IMR-90 (cell line): ENCODE measurements at regions not wholly inside any gene's neighbourhood (a gene's known extent, or its start where the extent isn't known, plus 50 kb on each side); places are given as distances from the start of the nearest gene placed in this dataset.

Source experiments
- ATAC-seq: fragments of 200-7000 bp; cut with Tn5 transposase; 2 replicates; pipeline ENCODE4 v1.9.1; 2020; ENCODE audit warnings: low read depth, mild to moderate bottlenecking, moderate library complexity
- BruUV-seq: library from RNA; stranded (reverse); fragments of 400-500 nt; replicated peaks from 2 replicates; lab custom pipeline; 2021; lab: Mats Ljungman, UMichigan
- CTCF ChIA-PET: fragments of 300-600 bp; formaldehyde crosslinking; extraction: SDS; loops from one replicate; lab custom pipeline; 2021; ENCODE audit warnings: antibody characterized with exemption; lab: Yijun Ruan, JAX
- POLR2A ChIA-PET: fragments of 300-600 bp; sonication (Branson Sonifier 250); formaldehyde crosslinking; loops from one replicate; lab custom pipeline; 2022; ENCODE audit warnings: antibody characterized with exemption; ENCODE audit not compliant: unreplicated experiment; lab: Charles Lee
- DNase-seq: peaks from one replicate; pipeline ENCODE4 v3.0.0; 2013
- H2AFZ ChIP-seq: replicated peaks from 2 replicates; pipeline ENCODE3; 2013; ENCODE audit warnings: low read length, mild to moderate bottlenecking; ENCODE audit not compliant: poor library complexity
- H2AK5ac ChIP-seq: 2 replicates; pipeline ENCODE4 v1.6.1; 2013; ENCODE audit warnings: low read depth, low read length, inconsistent platforms
- H2AK9ac ChIP-seq: replicated peaks from 2 replicates; pipeline ENCODE3; 2013; ENCODE audit warnings: mild to moderate bottlenecking, low read depth, low read length, moderate library complexity; ENCODE audit not compliant: poor library complexity
- H2BK120ac ChIP-seq: 2 replicates; pipeline ENCODE4 v1.6.1; 2013; ENCODE audit warnings: low read depth, low read length, inconsistent platforms
- H2BK15ac ChIP-seq: 3 replicates; pipeline ENCODE4 v1.6.1; 2013; ENCODE audit warnings: low read depth, low read length, inconsistent platforms
- H2BK20ac ChIP-seq: 2 replicates; pipeline ENCODE4 v1.6.1; 2013; ENCODE audit warnings: low read depth, mild to moderate bottlenecking, inconsistent platforms, low read length, moderate library complexity
- H2BK5ac ChIP-seq: 2 replicates; pipeline ENCODE4 v1.6.1; 2013; ENCODE audit warnings: mild to moderate bottlenecking, low read depth, low read length, inconsistent platforms; ENCODE audit not compliant: poor library complexity, severe bottlenecking
- H3K14ac ChIP-seq: replicated peaks from 2 replicates; pipeline ENCODE4 v1.6.1; 2013; ENCODE audit warnings: low read depth, low read length, inconsistent platforms
- H3K18ac ChIP-seq: 2 replicates; pipeline ENCODE4 v1.6.1; 2013; ENCODE audit warnings: low read depth, low read length, control low read depth
- H3K23ac ChIP-seq: 2 replicates; pipeline ENCODE4 v1.6.1; 2013; ENCODE audit warnings: low read depth, low read length, inconsistent platforms
- H3K27ac ChIP-seq: 2 replicates; pipeline ENCODE4 v1.5.1; 2013; ENCODE audit warnings: mild to moderate bottlenecking, control low read depth, low read length; ENCODE audit not compliant: insufficient read depth
- H3K27me3 ChIP-seq: 2 replicates; pipeline ENCODE4 v1.6.1; 2013; ENCODE audit warnings: low read length; ENCODE audit not compliant: control insufficient read depth, insufficient read depth
- H3K36me3 ChIP-seq: 2 replicates; pipeline ENCODE4 v1.6.1; 2013; ENCODE audit warnings: low read length, mixed read lengths; ENCODE audit not compliant: control insufficient read depth, insufficient read depth
- H3K4ac ChIP-seq: 2 replicates; pipeline ENCODE4 v1.6.1; 2013; ENCODE audit warnings: low read depth, low read length, inconsistent platforms
- H3K4me1 ChIP-seq: 2 replicates; pipeline ENCODE4 v1.6.1; 2013; ENCODE audit warnings: low read length, mixed read lengths; ENCODE audit not compliant: control insufficient read depth, insufficient read depth
- H3K4me2 ChIP-seq: 2 replicates; pipeline ENCODE4 v1.6.1; 2013; ENCODE audit warnings: low read depth, mild to moderate bottlenecking, control low read depth, low read length, moderate library complexity
- H3K4me3 ChIP-seq: 2 replicates; pipeline ENCODE4 v1.5.1; 2013; ENCODE audit warnings: low read depth, mild to moderate bottlenecking, control low read depth, low read length, moderate library complexity; ENCODE audit not compliant: insufficient read depth
- H3K56ac ChIP-seq: 2 replicates; pipeline ENCODE4 v1.6.1; 2013; ENCODE audit warnings: low read length, inconsistent platforms; ENCODE audit not compliant: insufficient read depth; ENCODE audit errors: extremely low read depth
- H3K79me1 ChIP-seq, 2 experiments: 2 replicates each; pipeline ENCODE4 v1.6.1; 2013; ENCODE audit warnings: low read length in 2 of 2, inconsistent platforms in 1 of 2, low read depth in 1 of 2
- H3K9ac ChIP-seq: 2 replicates; pipeline ENCODE4 v1.6.1; 2013; ENCODE audit warnings: low read depth, low read length, control low read depth
- H3K9me1 ChIP-seq: 2 replicates; pipeline ENCODE4 v1.6.1; 2013; ENCODE audit warnings: low read length, inconsistent platforms; ENCODE audit not compliant: insufficient read depth
- H3K9me3 ChIP-seq: 2 replicates; pipeline ENCODE4 v1.6.1; 2013; ENCODE audit warnings: low read length; ENCODE audit not compliant: control insufficient read depth, insufficient read depth
- H4K20me1 ChIP-seq: 2 replicates; pipeline ENCODE4 v1.6.1; 2013; ENCODE audit warnings: low read length, inconsistent platforms; ENCODE audit not compliant: insufficient read depth
- H4K5ac ChIP-seq: 2 replicates; pipeline ENCODE4 v1.6.1; 2013; ENCODE audit warnings: mild to moderate bottlenecking, low read depth, low read length, control low read depth
- H4K8ac ChIP-seq, 2 experiments: 2 replicates each; pipeline ENCODE4 v1.6.1; 2013; ENCODE audit warnings: low read depth in 2 of 2, low read length in 2 of 2, control low read depth in 1 of 2, inconsistent platforms in 1 of 2
- H4K91ac ChIP-seq: 2 replicates; pipeline ENCODE4 v1.6.1; 2013; ENCODE audit warnings: low read depth, low read length, inconsistent platforms; ENCODE audit not compliant: insufficient read depth
- BHLHE40 ChIP-seq: fragments of 150-350 bp; IDR thresholded peaks from 2 replicates; pipeline ENCODE4 v1.6.1; 2016; ENCODE audit warnings: mild to moderate bottlenecking, low read depth, low read length
- CEBPB ChIP-seq: IDR thresholded peaks from 2 replicates; pipeline ENCODE4 v1.6.1; 2012; ENCODE audit warnings: low read depth, low read length, improper control_type of control experiment
- CHD1 ChIP-seq: IDR thresholded peaks from 2 replicates; pipeline ENCODE4 v1.6.1; 2012; ENCODE audit warnings: low read depth, low read length, improper control_type of control experiment
- SMC3 ChIP-seq: fragments of 150-350 bp; IDR thresholded peaks from 2 replicates; pipeline ENCODE4 v1.6.1; 2016; ENCODE audit warnings: low read depth, mild to moderate bottlenecking, antibody characterized with exemption, low read length, moderate library complexity
- WGBS, 2 experiments: methylation state at CpG; one replicate each; pipeline versions ENCODE4 v1.1.5 to v1.1.7; 2013; ENCODE audit warnings: missing lambda C conversion rate in 2 of 2; ENCODE audit not compliant: insufficient read length in 1 of 2; ENCODE audit errors: extremely low coverage in 2 of 2; 5-methylcytosine and 5-hydroxymethylcytosine counted together
- dilution Hi-C: fragments of 300-500 bp; cut with HindIII; formaldehyde crosslinking; loops from one replicate; pipeline ENCODE4 v1.14.3; 2018; ENCODE audit warnings: low sequenced_read_pairs; ENCODE audit not compliant: unreplicated experiment
- in situ Hi-C: fragments of 300-500 bp; cut with MboI; formaldehyde crosslinking; loops from 3 replicates; pipeline ENCODE4 v1.14.3; 2019; ENCODE audit warnings: low sequenced_read_pairs, inconsistent platforms, mixed read lengths
- intact Hi-C: fragments of 100-400 bp; cut with micrococcal nuclease; formaldehyde crosslinking; loops from 2 replicates; pipeline ENCODE4 v1.10.0; 2022

- intact Hi-C loops = no loop called here
- H3K4me1 ChIP-seq = no peaks in the 10 kb centered on the region
- dilution Hi-C loops = no loop called here
- H4K20me1 ChIP-seq = no peaks in the 10 kb centered on the region
- no peak overlapping the region for H4K91ac ChIP-seq
- H2BK20ac ChIP-seq = no peak overlapping the region
- H3K4ac ChIP-seq = no peak overlapping the region
- no peak overlapping the region for H4K8ac ChIP-seq
- ChIA-PET POLR2A (no interaction called here), CTCF (no interaction called here)
- no peak overlapping the region for H2BK15ac ChIP-seq
- no peak overlapping the region for H2AK9ac ChIP-seq
- no peak overlapping the region for H3K23ac ChIP-seq
- no peak overlapping the region for H3K27ac ChIP-seq
- H3K9ac ChIP-seq = no peak overlapping the region
- H3K14ac ChIP-seq = no peak overlapping the region
- no peak overlapping the region for H2BK120ac ChIP-seq
- H4K5ac ChIP-seq = no peak overlapping the region
- no peak for TF ChIP-seq CHD1
- TF ChIP-seq BHLHE40 = no peak
- no peak for TF ChIP-seq CEBPB
- no peak for TF ChIP-seq SMC3
- no peak for DNase-seq
- H2BK5ac ChIP-seq = no peak overlapping the region
- no peaks in the 10 kb centered on the region for H3K36me3 ChIP-seq
- no peak for ATAC-seq
- no peak overlapping the region for H2AK5ac ChIP-seq
- H3K9me1 ChIP-seq = no peaks in the 10 kb centered on the region
- peaks cover 9% of the 10 kb centered on the region; the same call in 1 of the 2 replicates for H3K9me3 ChIP-seq
- no peak overlapping the region for H3K4me2 ChIP-seq
- H3K56ac ChIP-seq = no peak overlapping the region
- H3K79me1 ChIP-seq = no peaks in the 10 kb centered on the region
- no peak overlapping the region for H3K4me3 ChIP-seq
- WGBS, 2 experiments = no CpG with 5 or more reads among the region's 3 CpGs
- no peaks in the 10 kb centered on the region for H3K27me3 ChIP-seq
- in situ Hi-C loops = no loop called here
- no peak overlapping the region for H3K18ac ChIP-seq
- no peak overlapping the region for H2AFZ ChIP-seq
- no TSS peak for BruUV-seq
Measured at GRCh38 chr5:116905885-116906284, 331.3 kb upstream of the SEMA6A start.
